ENCODE measurements at regions not wholly inside any gene's neighbourhood (a gene's known extent, or its start where the extent isn't known, plus 50 kb on each side); places are given as distances from the start of the nearest gene placed in this dataset.

GRCh38 chrX:76796311-76796710 is 368.8 kb downstream of the MAGEE1 start:
- TF ChIP-seq CTCF (IDR thresholded peaks at IDR 0.05), result no peak
- TF ChIP-seq POLR2A (IDR thresholded peaks at IDR 0.05), result no peak

All from testis (tissue), 2 donors.